ENCODE measurements at regions not wholly inside any gene's neighbourhood (a gene's known extent, or its start where the extent isn't known, plus 50 kb on each side); places are given as distances from the start of the nearest gene placed in this dataset.

DNA sequence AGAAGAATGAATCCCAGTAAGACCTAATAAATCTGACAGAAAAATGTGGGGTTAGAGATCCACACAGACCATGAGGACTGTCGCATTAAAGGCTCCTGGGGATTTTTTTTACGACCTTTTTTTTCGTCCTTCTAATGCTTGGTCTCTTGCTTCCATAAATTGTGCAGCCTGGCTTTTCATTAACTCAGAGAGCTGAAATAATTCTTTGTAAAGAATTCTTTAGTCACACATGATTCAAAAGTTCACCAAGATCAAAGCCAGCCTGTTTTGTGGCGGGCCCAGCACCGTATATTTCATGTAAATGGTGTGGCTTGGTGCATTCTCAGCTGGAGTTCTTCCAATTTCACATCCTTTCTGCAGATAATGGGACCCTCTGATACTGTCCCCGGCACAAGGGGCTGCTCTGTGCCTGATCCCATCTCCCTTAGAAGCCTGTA, 206.6 kb upstream of the BMPER start:
- 3% methylated on average over 6 of the region's 6 CpGs for WGBS (ENCODE audit: low lambda C conversion rate)
- no peaks in the 10 kb centered on the region for H3K79me2 ChIP-seq (ENCODE audit: insufficient read depth, low read length)
- H3K27me3 ChIP-seq (ENCODE audit: control insufficient read depth in 1 of 2, insufficient read depth in 2 of 2, low read length in 2 of 2): no peaks in the 10 kb centered on the region
- in situ Hi-C loops (cut with HindIII; ENCODE audit: extremely low pct_ligation_motif_present, low pct_unique_long_range_greater_than_20kb): no loop called here
- H3K9me3 ChIP-seq (ENCODE audit: low read length): no peaks in the 10 kb centered on the region
- H3K27ac ChIP-seq (ENCODE audit: extremely low read length, insufficient read depth, low read length): peak overlapping the region; percentile 60
- intact Hi-C loops (cut with micrococcal nuclease; ENCODE audit: unreplicated experiment): no loop called here
- H4K20me1 ChIP-seq (ENCODE audit: insufficient read depth, low read length): no peaks in the 10 kb centered on the region
- H3K9ac ChIP-seq (ENCODE audit: insufficient read depth, low read depth, low read length): peak overlapping the region; percentile 52
- no peak overlapping the region for H2AFZ ChIP-seq (ENCODE audit: low read length)
- no TSS peak for BruUV-seq (replicated peaks)
- H3K4me1 ChIP-seq (ENCODE audit: insufficient read depth, low read length): peaks cover 62% of the 10 kb centered on the region
- no peaks in the 10 kb centered on the region for H3K36me3 ChIP-seq (replicated peaks in 1 of 2; ENCODE audit: control insufficient read depth in 1 of 2, insufficient read depth in 2 of 2, low read length in 2 of 2)
- POLR2A ChIA-PET: no interaction called here
- no peak for FAIRE-seq
- peak; percentile 82 for DNase-seq (ENCODE audit: low spot score)
- peak; percentile 92 for ATAC-seq
- no peak overlapping the region; a peak in 1 of 6 replicates for H3K4me3 ChIP-seq (replicated peaks in 1 of 3; ENCODE audit: insufficient read depth in 1 of 3, low read depth in 2 of 3, low read length in 3 of 3)
- CTCF ChIA-PET (ENCODE audit: low intra/inter-chr PET ratio, low total read pairs): no interaction called here
- peak overlapping the region; percentile 62 for H3K4me2 ChIP-seq (ENCODE audit: low read depth, low read length)
- TF ChIP-seq ZNF431 (CRISPR knock-in tag; IDR thresholded peaks at IDR 0.05; ENCODE audit: borderline replicate concordance, low read depth) (no peak), TCF7 (IDR thresholded peaks at IDR 0.05; ENCODE audit: low read depth) (peak; percentile 78), SOX13 (IDR thresholded peaks at IDR 0.05) (no peak), SOX13 (CRISPR knock-in tag; conservative IDR thresholded peaks at IDR 0.05 in 1 of 2, IDR thresholded peaks at IDR 0.05 in 1 of 2) (peak in 1 of 2 experiments; percentile 70; a peak in 2 of 4 replicates), TRIM24 (CRISPR knock-in tag; IDR thresholded peaks at IDR 0.05) (no peak), RBM22 (optimal IDR thresholded peaks at IDR 0.05; ENCODE audit: low read length) (no peak), SAP130 (CRISPR knock-in tag; IDR thresholded peaks at IDR 0.05; ENCODE audit: low read depth) (peak; percentile 28; the same call in 1 of the 2 replicates), SOX6 (IDR thresholded peaks at IDR 0.05) (no peak), SOX6 (CRISPR knock-in tag; IDR thresholded peaks at IDR 0.05) (peak; percentile 33; the same call in 1 of the 2 replicates), HNF4G (IDR thresholded peaks at IDR 0.05; ENCODE audit: borderline replicate concordance, low read depth, low read length) (no peak), HNF4G (CRISPR knock-in tag; IDR thresholded peaks at IDR 0.05; ENCODE audit: borderline replicate concordance, low read depth) (no peak), EP300 (IDR thresholded peaks at IDR 0.05; ENCODE audit: low read depth in 2 of 2, low read length in 2 of 2) (peak in 1 of 2 experiments; percentile 61; a peak in 2 of 4 replicates), EP300 (CRISPR knock-in tag; IDR thresholded peaks at IDR 0.05; ENCODE audit: borderline replicate concordance) (no peak), TEAD3 (CRISPR knock-in tag; optimal IDR thresholded peaks at IDR 0.05; ENCODE audit: borderline replicate concordance) (peak; percentile 25), SATB2 (CRISPR knock-in tag; IDR thresholded peaks at IDR 0.05) (no peak), HMG20A (CRISPR knock-in tag; IDR thresholded peaks at IDR 0.05; ENCODE audit: borderline replicate concordance) (peak; percentile 61; the same call in 1 of the 2 replicates), SOX5 (CRISPR knock-in tag; IDR thresholded peaks at IDR 0.05; ENCODE audit: borderline replicate concordance) (peak; percentile 64; the same call in 1 of the 2 replicates)
- TF ChIP-seq, protein P1, sequence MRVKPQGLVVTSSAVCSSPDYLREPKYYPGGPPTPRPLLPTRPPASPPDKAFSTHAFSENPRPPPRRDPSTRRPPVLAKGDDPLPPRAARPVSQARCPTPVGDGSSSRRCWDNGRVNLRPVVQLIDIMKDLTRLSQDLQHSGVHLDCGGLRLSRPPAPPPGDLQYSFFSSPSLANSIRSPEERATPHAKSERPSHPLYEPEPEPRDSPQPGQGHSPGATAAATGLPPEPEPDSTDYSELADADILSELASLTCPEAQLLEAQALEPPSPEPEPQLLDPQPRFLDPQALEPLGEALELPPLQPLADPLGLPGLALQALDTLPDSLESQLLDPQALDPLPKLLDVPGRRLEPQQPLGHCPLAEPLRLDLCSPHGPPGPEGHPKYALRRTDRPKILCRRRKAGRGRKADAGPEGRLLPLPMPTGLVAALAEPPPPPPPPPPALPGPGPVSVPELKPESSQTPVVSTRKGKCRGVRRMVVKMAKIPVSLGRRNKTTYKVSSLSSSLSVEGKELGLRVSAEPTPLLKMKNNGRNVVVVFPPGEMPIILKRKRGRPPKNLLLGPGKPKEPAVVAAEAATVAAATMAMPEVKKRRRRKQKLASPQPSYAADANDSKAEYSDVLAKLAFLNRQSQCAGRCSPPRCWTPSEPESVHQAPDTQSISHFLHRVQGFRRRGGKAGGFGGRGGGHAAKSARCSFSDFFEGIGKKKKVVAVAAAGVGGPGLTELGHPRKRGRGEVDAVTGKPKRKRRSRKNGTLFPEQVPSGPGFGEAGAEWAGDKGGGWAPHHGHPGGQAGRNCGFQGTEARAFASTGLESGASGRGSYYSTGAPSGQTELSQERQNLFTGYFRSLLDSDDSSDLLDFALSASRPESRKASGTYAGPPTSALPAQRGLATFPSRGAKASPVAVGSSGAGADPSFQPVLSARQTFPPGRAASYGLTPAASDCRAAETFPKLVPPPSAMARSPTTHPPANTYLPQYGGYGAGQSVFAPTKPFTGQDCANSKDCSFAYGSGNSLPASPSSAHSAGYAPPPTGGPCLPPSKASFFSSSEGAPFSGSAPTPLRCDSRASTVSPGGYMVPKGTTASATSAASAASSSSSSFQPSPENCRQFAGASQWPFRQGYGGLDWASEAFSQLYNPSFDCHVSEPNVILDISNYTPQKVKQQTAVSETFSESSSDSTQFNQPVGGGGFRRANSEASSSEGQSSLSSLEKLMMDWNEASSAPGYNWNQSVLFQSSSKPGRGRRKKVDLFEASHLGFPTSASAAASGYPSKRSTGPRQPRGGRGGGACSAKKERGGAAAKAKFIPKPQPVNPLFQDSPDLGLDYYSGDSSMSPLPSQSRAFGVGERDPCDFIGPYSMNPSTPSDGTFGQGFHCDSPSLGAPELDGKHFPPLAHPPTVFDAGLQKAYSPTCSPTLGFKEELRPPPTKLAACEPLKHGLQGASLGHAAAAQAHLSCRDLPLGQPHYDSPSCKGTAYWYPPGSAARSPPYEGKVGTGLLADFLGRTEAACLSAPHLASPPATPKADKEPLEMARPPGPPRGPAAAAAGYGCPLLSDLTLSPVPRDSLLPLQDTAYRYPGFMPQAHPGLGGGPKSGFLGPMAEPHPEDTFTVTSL (CRISPR knock-in tag; IDR thresholded peaks at IDR 0.05; ENCODE audit: borderline replicate concordance): peak; percentile 57; the same call in 1 of the 2 replicates
- TF ChIP-seq, protein P2, sequence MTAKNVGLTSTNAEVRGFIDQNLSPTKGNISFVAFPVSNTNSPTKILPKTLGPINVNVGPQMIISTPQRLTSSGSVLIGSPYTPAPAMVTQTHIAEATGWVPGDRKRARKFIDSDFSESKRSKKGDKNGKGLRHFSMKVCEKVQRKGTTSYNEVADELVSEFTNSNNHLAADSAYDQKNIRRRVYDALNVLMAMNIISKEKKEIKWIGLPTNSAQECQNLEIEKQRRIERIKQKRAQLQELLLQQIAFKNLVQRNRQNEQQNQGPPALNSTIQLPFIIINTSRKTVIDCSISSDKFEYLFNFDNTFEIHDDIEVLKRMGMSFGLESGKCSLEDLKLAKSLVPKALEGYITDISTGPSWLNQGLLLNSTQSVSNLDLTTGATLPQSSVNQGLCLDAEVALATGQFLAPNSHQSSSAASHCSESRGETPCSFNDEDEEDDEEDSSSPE (CRISPR knock-in tag; IDR thresholded peaks at IDR 0.05): 0 out of 2 replicates have a peak, but pooled peaks have one; percentile 20

Measured in HepG2 (cell line).